GM23248 (cell line): ENCODE measurements at regions not wholly inside any gene's neighbourhood (a gene's known extent, or its start where the extent isn't known, plus 50 kb on each side); places are given as distances from the start of the nearest gene placed in this dataset.

Experiments
- DNase-seq: peaks from one replicate; pipeline ENCODE4 v3.0.0-alpha.2; 2015
- H2AFZ ChIP-seq: fragments of 200-600 bp; sonication (generic); 2 replicates; pipeline ENCODE4 v1.6.1; 2016; ENCODE audit warnings: antibody characterized with exemption
- H3F3A ChIP-seq: fragments of 200-600 bp; sonication (generic); 2 replicates; pipeline ENCODE4 v1.6.1; 2016; ENCODE audit warnings: mild to moderate bottlenecking, antibody characterized with exemption, mixed run types; ENCODE audit not compliant: insufficient read depth
- H3K27ac ChIP-seq: fragments of 200-600 bp; sonication (generic); 2 replicates; pipeline ENCODE4 v1.5.1; 2016; ENCODE audit warnings: mild to moderate bottlenecking
- H3K27me3 ChIP-seq: fragments of 200-600 bp; sonication (generic); replicated peaks from 2 replicates; pipeline ENCODE4 v1.6.1; 2016; ENCODE audit warnings: mild to moderate bottlenecking; ENCODE audit not compliant: insufficient read depth
- H3K36me3 ChIP-seq: fragments of 200-600 bp; sonication (generic); 2 replicates; pipeline ENCODE4 v1.6.1; 2016; ENCODE audit warnings: low read depth, mild to moderate bottlenecking
- H3K4me1 ChIP-seq: fragments of 200-600 bp; sonication (generic); 2 replicates; pipeline ENCODE4 v1.6.1; 2016; ENCODE audit warnings: mild to moderate bottlenecking; ENCODE audit not compliant: insufficient read depth
- H3K4me2 ChIP-seq: fragments of 200-600 bp; sonication (generic); one replicate; pipeline ENCODE4 v1.6.1; 2016; ENCODE audit warnings: mild to moderate bottlenecking; ENCODE audit not compliant: unreplicated experiment
- H3K4me3 ChIP-seq: fragments of 200-600 bp; sonication (generic); 2 replicates; pipeline ENCODE4 v1.5.1; 2016; ENCODE audit warnings: mild to moderate bottlenecking
- H3K79me2 ChIP-seq: fragments of 200-600 bp; sonication (generic); 2 replicates; pipeline ENCODE4 v1.6.1; 2016; ENCODE audit warnings: mild to moderate bottlenecking; ENCODE audit not compliant: insufficient read depth
- H3K9ac ChIP-seq: fragments of 200-600 bp; sonication (generic); 2 replicates; pipeline ENCODE4 v1.6.1; 2016; ENCODE audit warnings: mild to moderate bottlenecking
- H3K9me2 ChIP-seq: fragments of 200-600 bp; sonication (generic); 2 replicates; pipeline ENCODE4 v1.6.1; 2016; ENCODE audit warnings: mixed run types, mild to moderate bottlenecking, moderate library complexity; ENCODE audit not compliant: insufficient read depth
- H3K9me3 ChIP-seq: fragments of 200-600 bp; sonication (generic); one replicate; pipeline ENCODE4 v1.6.1; 2017; ENCODE audit warnings: low read depth
- H4K20me1 ChIP-seq: fragments of 200-600 bp; sonication (generic); 2 replicates; pipeline ENCODE4 v1.6.0; 2016; ENCODE audit not compliant: insufficient read depth
- EZH2 ChIP-seq: fragments of 200-600 bp; sonication (generic); IDR thresholded peaks from 2 replicates; pipeline ENCODE4 v1.6.1; 2018; ENCODE audit warnings: antibody characterized with exemption, mild to moderate bottlenecking; ENCODE audit not compliant: insufficient read depth, poor library complexity, severe bottlenecking
- EZH2phosphoT487 ChIP-seq: fragments of 200-600 bp; sonication (generic); IDR thresholded peaks from 2 replicates; pipeline ENCODE4 v1.6.1; 2018; ENCODE audit warnings: antibody characterized with exemption, moderate library complexity, mild to moderate bottlenecking, low read depth; ENCODE audit not compliant: insufficient read depth
- WGBS, 2 experiments: methylation state at CpG; one replicate each; pipeline ENCODE4 v1.1.6; 2015 to 2017; ENCODE audit warnings: low lambda C conversion rate in 2 of 2, low coverage in 1 of 2; ENCODE audit errors: missing lambda C conversion rate in 2 of 2; 5-methylcytosine and 5-hydroxymethylcytosine counted together
- in situ Hi-C: fragments of 300-500 bp; cut with MboI; formaldehyde crosslinking; loops from 2 replicates; pipeline ENCODE4 v1.15.0; 2020

- Histone ChIP-seq H3K9me3 (no peaks in the 10 kb centered on the region), H3F3A (no peaks in the 10 kb centered on the region), H3K9me2 (no peaks in the 10 kb centered on the region), H3K79me2 (no peaks in the 10 kb centered on the region), H3K36me3 (no peaks in the 10 kb centered on the region), H3K4me1 (peaks cover 18% of the 10 kb centered on the region), H3K9ac (peak overlapping the region; percentile 57), H4K20me1 (no peaks in the 10 kb centered on the region), H3K27ac (peak overlapping the region; percentile 39; the same call in 1 of the 2 replicates), H3K4me2 (peak overlapping the region; percentile 91), H2AFZ (peak overlapping the region; percentile 100), H3K4me3 (peak overlapping the region; percentile 65), H3K27me3 (no peaks in the 10 kb centered on the region)
- no peak for TF ChIP-seq EZH2
- TF ChIP-seq EZH2phosphoT487, result no peak
- 27 to 31% methylated on average over 7 of the region's 7 CpGs for WGBS, 2 experiments
- peak; percentile 60 for DNase-seq
- in situ Hi-C loops, result no loop called here
These were observed 132.7 kb upstream of the LRFN2 start for GRCh38 chr6:40719671-40720374.

- 85 to 92% methylated on average over 1 of the region's 1 CpG for WGBS, 2 experiments
- no peaks in the 10 kb centered on the region for H3F3A ChIP-seq
- H3K4me2 ChIP-seq, result no peak overlapping the region
- in situ Hi-C loops, result no loop called here
- no peak overlapping the region for H2AFZ ChIP-seq
- no peak overlapping the region for H3K27ac ChIP-seq
- no peaks in the 10 kb centered on the region for H3K36me3 ChIP-seq
- no peak for DNase-seq
- H4K20me1 ChIP-seq, result no peaks in the 10 kb centered on the region
- H3K9me2 ChIP-seq, result no peaks in the 10 kb centered on the region
- no peak overlapping the region for H3K9ac ChIP-seq
- no peaks in the 10 kb centered on the region for H3K79me2 ChIP-seq
- TF ChIP-seq EZH2 (no peak), EZH2phosphoT487 (no peak)
- no peaks in the 10 kb centered on the region for H3K9me3 ChIP-seq
- H3K4me3 ChIP-seq, result no peak overlapping the region
- H3K27me3 ChIP-seq, result no peaks in the 10 kb centered on the region
- H3K4me1 ChIP-seq, result peaks cover 9% of the 10 kb centered on the region
These were observed 131.2 kb upstream of the LRFN2 start for GRCh38 chr6:40718401-40718800.

GRCh38 chr6:40717411-40718057, 130.4 kb upstream of the LRFN2 start:
- H3K4me1 ChIP-seq, result peaks cover 9% of the 10 kb centered on the region
- WGBS, 2 experiments, result 73 to 74% methylated on average over 3 of the region's 3 CpGs
- TF ChIP-seq EZH2, result no peak
- TF ChIP-seq EZH2phosphoT487, result no peak

GRCh38 chr6:40715570-40716403, 128.6 kb upstream of the LRFN2 start:
- in situ Hi-C loops, result no loop called here
- Histone ChIP-seq H3K9me2 (no peaks in the 10 kb centered on the region), H3K79me2 (no peaks in the 10 kb centered on the region), H3K9me3 (no peaks in the 10 kb centered on the region), H3K4me2 (no peak overlapping the region), H3F3A (no peaks in the 10 kb centered on the region), H2AFZ (no peak overlapping the region), H3K9ac (no peak overlapping the region), H4K20me1 (no peaks in the 10 kb centered on the region), H3K27ac (no peak overlapping the region), H3K4me3 (no peak overlapping the region), H3K4me1 (peaks cover 9% of the 10 kb centered on the region), H3K36me3 (no peaks in the 10 kb centered on the region), H3K27me3 (no peaks in the 10 kb centered on the region)
- DNase-seq, result no peak
- WGBS, 2 experiments, result 45 to 50% methylated on average over 12 of the region's 12 CpGs
- TF ChIP-seq EZH2phosphoT487 (no peak), EZH2 (no peak)

More at GRCh38 chr6:40717411-40718057, 130.4 kb upstream of the LRFN2 start:
- no peaks in the 10 kb centered on the region for H3K9me3 ChIP-seq
- H3K4me3 ChIP-seq, result no peak overlapping the region
- no peaks in the 10 kb centered on the region for H3K9me2 ChIP-seq
- H2AFZ ChIP-seq, result no peak overlapping the region
- no peaks in the 10 kb centered on the region for H3K79me2 ChIP-seq
- no peaks in the 10 kb centered on the region for H3K27me3 ChIP-seq
- H3K27ac ChIP-seq, result no peak overlapping the region
- no peak for DNase-seq
- in situ Hi-C loops, result no loop called here
- H3K9ac ChIP-seq, result no peak overlapping the region
- H3F3A ChIP-seq, result no peaks in the 10 kb centered on the region
- H4K20me1 ChIP-seq, result no peaks in the 10 kb centered on the region
- H3K36me3 ChIP-seq, result no peaks in the 10 kb centered on the region
- H3K4me2 ChIP-seq, result no peak overlapping the region
